GM23338 (cell line): ENCODE measurements at regions not wholly inside any gene's neighbourhood (a gene's known extent, or its start where the extent isn't known, plus 50 kb on each side); places are given as distances from the start of the nearest gene placed in this dataset.

Source experiments
- CREB1 ChIP-seq: fragments of 250-450 bp; sonication (Bioruptor Pico); IDR thresholded peaks from 2 replicates; pipeline ENCODE4 v1.5.0; 2020; ENCODE audit warnings: low read depth, mild to moderate bottlenecking, moderate library complexity
- EZH2 ChIP-seq: fragments of 200-600 bp; sonication (generic); IDR thresholded peaks from one replicate; pipeline ENCODE4 v1.8.0; 2017; ENCODE audit warnings: antibody characterized with exemption, mild to moderate bottlenecking, low read depth; ENCODE audit not compliant: unreplicated experiment
- EZH2phosphoT487 ChIP-seq: fragments of 200-600 bp; sonication (generic); IDR thresholded peaks from one replicate; pipeline ENCODE4 v1.8.1; 2018; ENCODE audit warnings: antibody characterized with exemption; ENCODE audit not compliant: unreplicated experiment
- TF ChIP-seq, protein P1 (sequence below), 2 experiments: fragments of 200-600 bp in 1 of 2; sonication (generic) in 1 of 2; conservative IDR thresholded peaks; 2 replicates each; pipeline versions ENCODE4 v1.5.1 to v1.6.1; 2016 to 2017; ENCODE audit warnings: antibody characterized with exemption in 2 of 2, low read depth in 2 of 2, mild to moderate bottlenecking in 2 of 2, moderate library complexity in 1 of 2
- TF ChIP-seq, protein P2 (sequence below): fragments of 250-450 bp; sonication (Bioruptor Pico); IDR thresholded peaks from 2 replicates; pipeline ENCODE4 v1.5.0; 2020; ENCODE audit warnings: mild to moderate bottlenecking, moderate library complexity

DNA sequence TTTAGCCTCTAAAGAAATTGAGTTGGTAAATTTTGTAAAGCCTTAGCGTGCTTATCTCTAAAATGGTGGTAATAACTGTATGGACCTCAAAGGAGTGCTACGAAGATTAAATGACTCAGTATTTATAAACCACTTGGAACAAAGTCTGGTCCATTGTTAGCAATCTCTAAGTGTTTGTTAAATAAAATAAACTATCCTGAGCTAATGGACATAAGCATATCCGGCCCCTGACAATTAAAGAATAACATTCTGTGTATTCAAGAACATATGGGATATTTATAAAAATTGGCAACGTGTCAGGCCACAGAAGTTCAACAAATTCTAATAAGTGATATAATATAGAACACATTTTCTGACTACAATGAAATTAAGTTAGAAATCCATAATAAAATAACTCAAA lies 71.0 kb downstream of the MYEOV start:
- TF ChIP-seq EZH2phosphoT487 (no peak), EZH2 (no peak), CREB1 (CRISPR knock-in tag) (no peak)
- TF ChIP-seq, protein P1, sequence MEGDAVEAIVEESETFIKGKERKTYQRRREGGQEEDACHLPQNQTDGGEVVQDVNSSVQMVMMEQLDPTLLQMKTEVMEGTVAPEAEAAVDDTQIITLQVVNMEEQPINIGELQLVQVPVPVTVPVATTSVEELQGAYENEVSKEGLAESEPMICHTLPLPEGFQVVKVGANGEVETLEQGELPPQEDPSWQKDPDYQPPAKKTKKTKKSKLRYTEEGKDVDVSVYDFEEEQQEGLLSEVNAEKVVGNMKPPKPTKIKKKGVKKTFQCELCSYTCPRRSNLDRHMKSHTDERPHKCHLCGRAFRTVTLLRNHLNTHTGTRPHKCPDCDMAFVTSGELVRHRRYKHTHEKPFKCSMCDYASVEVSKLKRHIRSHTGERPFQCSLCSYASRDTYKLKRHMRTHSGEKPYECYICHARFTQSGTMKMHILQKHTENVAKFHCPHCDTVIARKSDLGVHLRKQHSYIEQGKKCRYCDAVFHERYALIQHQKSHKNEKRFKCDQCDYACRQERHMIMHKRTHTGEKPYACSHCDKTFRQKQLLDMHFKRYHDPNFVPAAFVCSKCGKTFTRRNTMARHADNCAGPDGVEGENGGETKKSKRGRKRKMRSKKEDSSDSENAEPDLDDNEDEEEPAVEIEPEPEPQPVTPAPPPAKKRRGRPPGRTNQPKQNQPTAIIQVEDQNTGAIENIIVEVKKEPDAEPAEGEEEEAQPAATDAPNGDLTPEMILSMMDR (conservative IDR thresholded peaks at IDR 0.05; ENCODE audit: low read depth in 2 of 2) = no peak
- TF ChIP-seq, protein P2, sequence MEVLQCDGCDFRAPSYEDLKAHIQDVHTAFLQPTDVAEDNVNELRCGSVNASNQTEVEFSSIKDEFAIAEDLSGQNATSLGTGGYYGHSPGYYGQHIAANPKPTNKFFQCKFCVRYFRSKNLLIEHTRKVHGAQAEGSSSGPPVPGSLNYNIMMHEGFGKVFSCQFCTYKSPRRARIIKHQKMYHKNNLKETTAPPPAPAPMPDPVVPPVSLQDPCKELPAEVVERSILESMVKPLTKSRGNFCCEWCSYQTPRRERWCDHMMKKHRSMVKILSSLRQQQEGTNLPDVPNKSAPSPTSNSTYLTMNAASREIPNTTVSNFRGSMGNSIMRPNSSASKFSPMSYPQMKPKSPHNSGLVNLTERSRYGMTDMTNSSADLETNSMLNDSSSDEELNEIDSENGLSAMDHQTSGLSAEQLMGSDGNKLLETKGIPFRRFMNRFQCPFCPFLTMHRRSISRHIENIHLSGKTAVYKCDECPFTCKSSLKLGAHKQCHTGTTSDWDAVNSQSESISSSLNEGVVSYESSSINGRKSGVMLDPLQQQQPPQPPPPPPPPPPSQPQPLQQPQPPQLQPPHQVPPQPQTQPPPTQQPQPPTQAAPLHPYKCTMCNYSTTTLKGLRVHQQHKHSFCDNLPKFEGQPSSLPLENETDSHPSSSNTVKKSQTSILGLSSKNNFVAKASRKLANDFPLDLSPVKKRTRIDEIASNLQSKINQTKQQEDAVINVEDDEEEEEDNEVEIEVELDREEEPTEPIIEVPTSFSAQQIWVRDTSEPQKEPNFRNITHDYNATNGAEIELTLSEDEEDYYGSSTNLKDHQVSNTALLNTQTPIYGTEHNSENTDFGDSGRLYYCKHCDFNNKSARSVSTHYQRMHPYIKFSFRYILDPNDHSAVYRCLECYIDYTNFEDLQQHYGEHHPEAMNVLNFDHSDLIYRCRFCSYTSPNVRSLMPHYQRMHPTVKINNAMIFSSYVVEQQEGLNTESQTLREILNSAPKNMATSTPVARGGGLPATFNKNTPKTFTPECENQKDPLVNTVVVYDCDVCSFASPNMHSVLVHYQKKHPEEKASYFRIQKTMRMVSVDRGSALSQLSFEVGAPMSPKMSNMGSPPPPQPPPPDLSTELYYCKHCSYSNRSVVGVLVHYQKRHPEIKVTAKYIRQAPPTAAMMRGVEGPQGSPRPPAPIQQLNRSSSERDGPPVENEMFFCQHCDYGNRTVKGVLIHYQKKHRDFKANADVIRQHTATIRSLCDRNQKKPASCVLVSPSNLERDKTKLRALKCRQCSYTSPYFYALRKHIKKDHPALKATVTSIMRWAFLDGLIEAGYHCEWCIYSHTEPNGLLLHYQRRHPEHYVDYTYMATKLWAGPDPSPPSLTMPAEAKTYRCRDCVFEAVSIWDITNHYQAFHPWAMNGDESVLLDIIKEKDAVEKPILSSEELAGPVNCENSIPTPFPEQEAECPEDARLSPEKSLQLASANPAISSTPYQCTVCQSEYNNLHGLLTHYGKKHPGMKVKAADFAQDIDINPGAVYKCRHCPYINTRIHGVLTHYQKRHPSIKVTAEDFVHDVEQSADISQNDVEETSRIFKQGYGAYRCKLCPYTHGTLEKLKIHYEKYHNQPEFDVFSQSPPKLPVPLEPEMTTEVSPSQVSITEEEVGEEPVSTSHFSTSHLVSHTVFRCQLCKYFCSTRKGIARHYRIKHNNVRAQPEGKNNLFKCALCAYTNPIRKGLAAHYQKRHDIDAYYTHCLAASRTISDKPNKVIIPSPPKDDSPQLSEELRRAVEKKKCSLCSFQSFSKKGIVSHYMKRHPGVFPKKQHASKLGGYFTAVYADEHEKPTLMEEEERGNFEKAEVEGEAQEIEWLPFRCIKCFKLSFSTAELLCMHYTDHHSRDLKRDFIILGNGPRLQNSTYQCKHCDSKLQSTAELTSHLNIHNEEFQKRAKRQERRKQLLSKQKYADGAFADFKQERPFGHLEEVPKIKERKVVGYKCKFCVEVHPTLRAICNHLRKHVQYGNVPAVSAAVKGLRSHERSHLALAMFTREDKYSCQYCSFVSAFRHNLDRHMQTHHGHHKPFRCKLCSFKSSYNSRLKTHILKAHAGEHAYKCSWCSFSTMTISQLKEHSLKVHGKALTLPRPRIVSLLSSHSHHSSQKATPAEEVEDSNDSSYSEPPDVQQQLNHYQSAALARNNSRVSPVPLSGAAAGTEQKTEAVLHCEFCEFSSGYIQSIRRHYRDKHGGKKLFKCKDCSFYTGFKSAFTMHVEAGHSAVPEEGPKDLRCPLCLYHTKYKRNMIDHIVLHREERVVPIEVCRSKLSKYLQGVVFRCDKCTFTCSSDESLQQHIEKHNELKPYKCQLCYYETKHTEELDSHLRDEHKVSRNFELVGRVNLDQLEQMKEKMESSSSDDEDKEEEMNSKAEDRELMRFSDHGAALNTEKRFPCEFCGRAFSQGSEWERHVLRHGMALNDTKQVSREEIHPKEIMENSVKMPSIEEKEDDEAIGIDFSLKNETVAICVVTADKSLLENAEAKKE (CRISPR knock-in tag) = no peak
